Smooth muscle cell (in vitro differentiated cells): ENCODE measurements at regions not wholly inside any gene's neighbourhood (a gene's known extent, or its start where the extent isn't known, plus 50 kb on each side); places are given as distances from the start of the nearest gene placed in this dataset.

Experiments used
- DNase-seq: peaks from one replicate; lab custom pipeline; 2025; ENCODE audit not compliant: unreplicated experiment; lab: John Stamatoyannopoulos, UW
- H2AFZ ChIP-seq: fragments of 200-600 bp; sonication (generic); 2 replicates; pipeline ENCODE4 v1.6.0; 2016; ENCODE audit warnings: antibody characterized with exemption, low read depth, mild to moderate bottlenecking
- H3F3A ChIP-seq: fragments of 200-600 bp; sonication (generic); 2 replicates; pipeline ENCODE4 v1.6.0; 2017; ENCODE audit warnings: antibody characterized with exemption, low read depth
- H3K27ac ChIP-seq: fragments of 200-600 bp; sonication (generic); 2 replicates; pipeline ENCODE4 v1.5.1; 2016; ENCODE audit warnings: low read depth, mild to moderate bottlenecking
- H3K27me3 ChIP-seq: fragments of 200-600 bp; sonication (generic); 2 replicates; pipeline ENCODE4 v1.6.1; 2016; ENCODE audit warnings: low read depth, mild to moderate bottlenecking
- H3K36me3 ChIP-seq: fragments of 200-600 bp; sonication (generic); 2 replicates; pipeline ENCODE4 v1.5.1; 2016; ENCODE audit warnings: low read depth
- H3K4me1 ChIP-seq: fragments of 200-600 bp; sonication (generic); 2 replicates; pipeline ENCODE4 v1.5.1; 2016; ENCODE audit warnings: low read depth
- H3K4me2 ChIP-seq: fragments of 200-600 bp; sonication (generic); 2 replicates; pipeline ENCODE4 v1.6.0; 2016; ENCODE audit warnings: mild to moderate bottlenecking
- H3K4me3 ChIP-seq: fragments of 200-600 bp; sonication (generic); 2 replicates; pipeline ENCODE4 v1.5.1; 2016; ENCODE audit warnings: mild to moderate bottlenecking
- H3K79me2 ChIP-seq: fragments of 200-600 bp; sonication (generic); 2 replicates; pipeline ENCODE4 v1.6.0; 2016; ENCODE audit warnings: low read depth, mild to moderate bottlenecking
- H3K9ac ChIP-seq: fragments of 200-600 bp; sonication (generic); 2 replicates; pipeline ENCODE4 v1.6.0; 2016; ENCODE audit warnings: low read depth
- H3K9me3 ChIP-seq: fragments of 200-600 bp; sonication (generic); replicated peaks from 2 replicates; pipeline ENCODE4 v1.5.1; 2016; ENCODE audit warnings: low read depth
- H4K20me1 ChIP-seq: fragments of 200-600 bp; sonication (generic); 2 replicates; pipeline ENCODE4 v1.6.0; 2016; ENCODE audit warnings: low read depth
- CTCF ChIP-seq: fragments of 200-600 bp; sonication (generic); IDR thresholded peaks from 2 replicates; pipeline ENCODE4 v1.5.1; 2017; ENCODE audit warnings: borderline replicate concordance, mild to moderate bottlenecking, antibody characterized with exemption; ENCODE audit not compliant: insufficient read depth, poor library complexity, severe bottlenecking
- WGBS: methylation state at CpG from one replicate; pipeline ENCODE4 v1.1.7; 2016; ENCODE audit warnings: low lambda C conversion rate; 5-methylcytosine and 5-hydroxymethylcytosine counted together

GRCh38 chr16:65967376-65967775 is 399.1 kb upstream of the CDH5 start:
- Histone ChIP-seq H3K9ac (no peak overlapping the region), H3K4me1 (no peaks in the 10 kb centered on the region), H3K4me2 (peak overlapping the region; percentile 56), H3K79me2 (no peaks in the 10 kb centered on the region), H2AFZ (no peak overlapping the region), H3K4me3 (no peak overlapping the region), H3K9me3 (no peaks in the 10 kb centered on the region), H3F3A (no peaks in the 10 kb centered on the region), H4K20me1 (no peaks in the 10 kb centered on the region), H3K36me3 (no peaks in the 10 kb centered on the region), H3K27me3 (no peaks in the 10 kb centered on the region), H3K27ac (peak overlapping the region; percentile 58)
- TF ChIP-seq CTCF: no peak
- DNase-seq: no peak
- WGBS: 53% methylated on average over 3 of the region's 4 CpGs

GRCh38 chr16:65965628-65966027 is 400.9 kb upstream of the CDH5 start:
- no peaks in the 10 kb centered on the region for H3K79me2 ChIP-seq
- no peaks in the 10 kb centered on the region for H3K36me3 ChIP-seq
- no peaks in the 10 kb centered on the region for H4K20me1 ChIP-seq
- no peak overlapping the region for H3K27ac ChIP-seq
- H3F3A ChIP-seq: no peaks in the 10 kb centered on the region
- no peak for TF ChIP-seq CTCF
- no peak overlapping the region for H2AFZ ChIP-seq
- H3K27me3 ChIP-seq: no peaks in the 10 kb centered on the region
- no peaks in the 10 kb centered on the region for H3K4me1 ChIP-seq
- no peaks in the 10 kb centered on the region for H3K9me3 ChIP-seq
- 79% methylated on average over 6 of the region's 6 CpGs for WGBS
- no peak overlapping the region for H3K4me3 ChIP-seq
- H3K9ac ChIP-seq: no peak overlapping the region
- no peak overlapping the region for H3K4me2 ChIP-seq
- no peak for DNase-seq

GRCh38 chr16:65964752-65965151 is 401.7 kb upstream of the CDH5 start:
- Histone ChIP-seq H3K27ac (no peak overlapping the region), H3K27me3 (no peaks in the 10 kb centered on the region), H3K4me3 (no peak overlapping the region), H3K4me1 (no peaks in the 10 kb centered on the region), H3K36me3 (no peaks in the 10 kb centered on the region), H4K20me1 (no peaks in the 10 kb centered on the region), H3K9ac (no peak overlapping the region), H2AFZ (no peak overlapping the region), H3F3A (no peaks in the 10 kb centered on the region), H3K79me2 (no peaks in the 10 kb centered on the region), H3K4me2 (no peak overlapping the region), H3K9me3 (no peaks in the 10 kb centered on the region)
- DNase-seq: no peak
- WGBS: 85% methylated on average over 4 of the region's 4 CpGs
- TF ChIP-seq CTCF: no peak

GRCh38 chr16:65961476-65962143 is 404.9 kb upstream of the CDH5 start:
- Histone ChIP-seq H2AFZ (no peak overlapping the region), H3K9me3 (no peaks in the 10 kb centered on the region), H3K36me3 (no peaks in the 10 kb centered on the region), H3K4me1 (no peaks in the 10 kb centered on the region), H4K20me1 (no peaks in the 10 kb centered on the region), H3K79me2 (no peaks in the 10 kb centered on the region), H3K9ac (no peak overlapping the region), H3K27ac (no peak overlapping the region), H3K4me3 (no peak overlapping the region), H3K4me2 (no peak overlapping the region), H3K27me3 (no peaks in the 10 kb centered on the region), H3F3A (no peaks in the 10 kb centered on the region)
- DNase-seq: no peak
- 53% methylated on average over 4 of the region's 4 CpGs for WGBS
- no peak for TF ChIP-seq CTCF
